Panc1 (cell line): ENCODE measurements at regions not wholly inside any gene's neighbourhood (a gene's known extent, or its start where the extent isn't known, plus 50 kb on each side); places are given as distances from the start of the nearest gene placed in this dataset.
"Not testable (repeated sequence)": the region's sequence is repeated elsewhere in the genome, so short reads cannot be mapped to it uniquely, and the experiment has no call there.

ENCODE experiments used
- ATAC-seq: fragments of 200-7000 bp; cut with Tn5 transposase; 2 replicates; pipeline ENCODE4 v1.9.1; 2020; ENCODE audit warnings: mild to moderate bottlenecking, moderate library complexity
- BruUV-seq: library from RNA; stranded (reverse); fragments of 400-500 nt; replicated peaks from 2 replicates; lab custom pipeline; 2021; lab: Mats Ljungman, UMichigan
- CTCF ChIA-PET: fragments of 300-600 bp; sonication (Branson Sonifier 250); formaldehyde crosslinking; loops from one replicate; lab custom pipeline; 2022; ENCODE audit warnings: antibody characterized with exemption; lab: Charles Lee
- POLR2A ChIA-PET: fragments of 300-600 bp; sonication (Branson Sonifier 250); formaldehyde crosslinking; loops from one replicate; lab custom pipeline; 2022; ENCODE audit warnings: antibody characterized with exemption; lab: Charles Lee
- DNase-seq: peaks from one replicate; pipeline ENCODE4 v3.0.0-alpha.2; 2010; ENCODE audit warnings: low read depth, low spot score
- H3K27ac ChIP-seq: 2 replicates; pipeline ENCODE4 v1.5.1; 2011; ENCODE audit warnings: mild to moderate bottlenecking, low read length, inconsistent platforms
- H3K27me3 ChIP-seq: fragments of 200-500 bp; sonication (Bioruptor generic); 2 replicates; pipeline ENCODE4 v1.6.0; 2014; ENCODE audit warnings: low read length, inconsistent platforms; ENCODE audit not compliant: control insufficient read depth, insufficient read depth
- H3K36me3 ChIP-seq: fragments of 200-500 bp; sonication (Bioruptor generic); 2 replicates; pipeline ENCODE4 v1.5.1; 2014; ENCODE audit warnings: inconsistent platforms, mild to moderate bottlenecking, low read length, moderate library complexity; ENCODE audit not compliant: control insufficient read depth, insufficient read depth
- H3K4me1 ChIP-seq: 2 replicates; pipeline ENCODE4 v1.5.1; 2011; ENCODE audit warnings: inconsistent platforms, mild to moderate bottlenecking, low read length, moderate library complexity; ENCODE audit not compliant: control insufficient read depth, insufficient read depth
- H3K4me3 ChIP-seq, 2 experiments: 2 replicates each; pipeline ENCODE4 v1.5.1; 2011 to 2012; ENCODE audit warnings: low read depth in 2 of 2, low read length in 2 of 2, mild to moderate bottlenecking in 2 of 2, inconsistent platforms in 1 of 2, moderate library complexity in 1 of 2
- H3K9me3 ChIP-seq: fragments of 200-500 bp; sonication (Bioruptor generic); 2 replicates; pipeline ENCODE4 v1.5.1; 2014; ENCODE audit warnings: low read depth, mild to moderate bottlenecking, inconsistent platforms, low read length, moderate library complexity; ENCODE audit not compliant: control insufficient read depth, insufficient read depth
- POLR2AphosphoS5 ChIP-seq: IDR thresholded peaks from 2 replicates; pipeline ENCODE4 v1.6.1; 2012; ENCODE audit warnings: mild to moderate bottlenecking, low read depth, low read length, moderate library complexity
- REST ChIP-seq, 2 experiments: IDR thresholded peaks; 2 replicates each; pipeline ENCODE4 v1.6.1; 2011 to 2012; ENCODE audit warnings: low read depth in 2 of 2, control low read depth in 1 of 2, low read length in 1 of 2, mild to moderate bottlenecking in 1 of 2, moderate library complexity in 1 of 2; ENCODE audit not compliant: insufficient read depth in 1 of 2
- SIN3A ChIP-seq: IDR thresholded peaks from 2 replicates; pipeline ENCODE4 v1.6.1; 2012; ENCODE audit warnings: low read depth, mild to moderate bottlenecking, low read length, moderate library complexity, borderline replicate concordance; ENCODE audit not compliant: insufficient read depth
- TCF7L2 ChIP-seq: IDR thresholded peaks from 2 replicates; pipeline ENCODE4 v1.6.1; 2011; ENCODE audit warnings: mild to moderate bottlenecking, low read depth, low read length, inconsistent platforms
- in situ Hi-C: cut with HindIII; loops from 2 replicates; pipeline ENCODE4 v1.10.0; 2016; ENCODE audit warnings: low sequenced_read_pairs, low pct_unique_long_range_greater_than_20kb
- intact Hi-C: fragments of 100-400 bp; cut with micrococcal nuclease; formaldehyde crosslinking; loops from one replicate; pipeline ENCODE4 v1.10.0; 2022; ENCODE audit not compliant: unreplicated experiment
- TF ChIP-seq, protein P1 (sequence below): fragments of 450-650 bp; IDR thresholded peaks from 2 replicates; pipeline ENCODE4 v1.5.1; 2017; ENCODE audit warnings: mild to moderate bottlenecking

DNA sequence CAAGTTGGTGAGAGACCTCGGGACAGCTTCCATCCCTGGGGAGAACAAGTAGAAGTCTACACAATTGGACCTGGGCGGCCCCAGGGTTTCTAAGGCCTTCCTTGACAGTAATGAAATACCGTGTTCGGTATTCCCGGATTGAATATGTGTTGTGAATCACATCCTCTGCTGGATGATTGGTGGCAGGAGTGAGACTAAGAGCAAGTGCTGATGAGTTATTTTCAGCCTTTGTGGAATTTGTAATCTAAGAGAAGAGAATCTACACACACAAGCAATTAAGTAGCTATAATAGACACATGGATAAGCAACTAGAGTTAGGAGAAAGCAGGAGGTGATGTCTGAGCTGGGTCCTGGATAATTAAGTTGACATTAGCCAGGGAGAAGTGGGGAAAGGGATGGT lies 64.8 kb upstream of the VWC2 start:
- no peaks in the 10 kb centered on the region for H3K4me1 ChIP-seq
- TF ChIP-seq TCF7L2 (no peak), SIN3A (no peak), POLR2AphosphoS5 (no peak), REST (IDR thresholded peaks at IDR 0.05; ENCODE audit: insufficient read depth in 1 of 2, low read depth in 2 of 2, low read length in 1 of 2) (no peak)
- TF ChIP-seq, protein P1, sequence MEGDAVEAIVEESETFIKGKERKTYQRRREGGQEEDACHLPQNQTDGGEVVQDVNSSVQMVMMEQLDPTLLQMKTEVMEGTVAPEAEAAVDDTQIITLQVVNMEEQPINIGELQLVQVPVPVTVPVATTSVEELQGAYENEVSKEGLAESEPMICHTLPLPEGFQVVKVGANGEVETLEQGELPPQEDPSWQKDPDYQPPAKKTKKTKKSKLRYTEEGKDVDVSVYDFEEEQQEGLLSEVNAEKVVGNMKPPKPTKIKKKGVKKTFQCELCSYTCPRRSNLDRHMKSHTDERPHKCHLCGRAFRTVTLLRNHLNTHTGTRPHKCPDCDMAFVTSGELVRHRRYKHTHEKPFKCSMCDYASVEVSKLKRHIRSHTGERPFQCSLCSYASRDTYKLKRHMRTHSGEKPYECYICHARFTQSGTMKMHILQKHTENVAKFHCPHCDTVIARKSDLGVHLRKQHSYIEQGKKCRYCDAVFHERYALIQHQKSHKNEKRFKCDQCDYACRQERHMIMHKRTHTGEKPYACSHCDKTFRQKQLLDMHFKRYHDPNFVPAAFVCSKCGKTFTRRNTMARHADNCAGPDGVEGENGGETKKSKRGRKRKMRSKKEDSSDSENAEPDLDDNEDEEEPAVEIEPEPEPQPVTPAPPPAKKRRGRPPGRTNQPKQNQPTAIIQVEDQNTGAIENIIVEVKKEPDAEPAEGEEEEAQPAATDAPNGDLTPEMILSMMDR: no peak
- no peak overlapping the region for H3K27ac ChIP-seq
- no peak overlapping the region for H3K4me3 ChIP-seq
- H3K36me3 ChIP-seq: no peaks in the 10 kb centered on the region
- ChIA-PET CTCF (no interaction called here), POLR2A (no interaction called here)
- no peak for DNase-seq
- intact Hi-C loops (no loop called here), in situ Hi-C loops (no loop called here)
- no peaks in the 10 kb centered on the region for H3K9me3 ChIP-seq
- no TSS peak for BruUV-seq
- H3K27me3 ChIP-seq: no peaks in the 10 kb centered on the region
- ATAC-seq: no peak

- POLR2A ChIA-PET, H3K27me3 ChIP-seq, intact Hi-C loops, DNase-seq, BruUV-seq, H3K27ac ChIP-seq, in situ Hi-C loops, H3K4me1 ChIP-seq, ATAC-seq, H3K36me3 ChIP-seq, H3K4me3 ChIP-seq, H3K9me3 ChIP-seq: not testable (repeated sequence)
- CTCF ChIA-PET: interaction anchor here (0.6 kb wide), 1 partner anchor 39 kb away, joined by 4 read pairs; no protein-coding TSS in a partner anchor
Measured at GRCh38 chr7:49711072-49711723, 62.2 kb upstream of the VWC2 start.

- Histone ChIP-seq H3K36me3 (no peaks in the 10 kb centered on the region), H3K9me3 (no peaks in the 10 kb centered on the region), H3K27me3 (no peaks in the 10 kb centered on the region), H3K4me3 (no peak overlapping the region), H3K4me1 (no peaks in the 10 kb centered on the region), H3K27ac (no peak overlapping the region)
- in situ Hi-C loops: no loop called here
- CTCF ChIA-PET: no interaction called here
- intact Hi-C loops: no loop called here
- BruUV-seq: no TSS peak
- ATAC-seq (no peak), DNase-seq (no peak)
- POLR2A ChIA-PET: no interaction called here
- TF ChIP-seq REST (IDR thresholded peaks at IDR 0.05; ENCODE audit: insufficient read depth in 1 of 2, low read depth in 2 of 2, low read length in 1 of 2): no peak
- TF ChIP-seq, protein P1: no peak
- no peak for TF ChIP-seq TCF7L2
- no peak for TF ChIP-seq POLR2AphosphoS5
- TF ChIP-seq SIN3A: no peak
Measured at GRCh38 chr7:49714182-49714581, 59.3 kb upstream of the VWC2 start.
